ENCODE measurements at regions not wholly inside any gene's neighbourhood (a gene's known extent, or its start where the extent isn't known, plus 50 kb on each side); places are given as distances from the start of the nearest gene placed in this dataset.
"Not testable (repeated sequence)": the region's sequence is repeated elsewhere in the genome, so short reads cannot be mapped to it uniquely, and the experiment has no call there.

DNA sequence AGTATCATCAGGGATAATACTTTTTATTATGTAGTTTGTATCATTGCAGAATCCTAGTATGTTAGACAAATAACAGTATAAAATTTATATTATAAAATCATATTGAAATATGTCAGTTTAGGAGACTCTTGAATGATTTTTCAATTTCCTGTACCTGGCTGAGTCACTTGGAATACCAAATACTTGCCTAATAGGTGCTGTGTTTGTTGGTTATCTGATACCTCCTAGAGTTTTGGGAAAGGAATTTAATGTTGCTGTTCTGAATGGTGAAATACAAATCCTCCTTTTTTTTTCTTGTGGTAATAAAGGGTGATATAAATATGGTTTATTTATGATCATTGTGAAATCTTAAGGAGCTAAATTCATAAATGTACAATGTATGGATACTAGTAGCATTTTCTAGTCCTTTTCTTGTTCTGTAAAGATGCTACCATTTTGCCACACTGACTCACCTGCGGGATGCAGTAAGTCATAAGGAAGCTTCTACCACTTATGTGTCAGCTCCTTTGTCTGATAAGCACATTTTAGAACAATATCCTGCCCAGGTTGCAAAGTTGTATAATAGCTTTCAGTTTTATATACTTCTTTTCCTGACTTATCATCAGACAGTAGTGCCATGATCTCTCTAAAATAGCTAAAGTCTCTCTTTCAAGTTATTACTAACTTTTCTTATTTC lies 465.5 kb downstream of the XIRP2 start:
- no peak for DNase-seq (ENCODE audit: low spot score)

DNA sequence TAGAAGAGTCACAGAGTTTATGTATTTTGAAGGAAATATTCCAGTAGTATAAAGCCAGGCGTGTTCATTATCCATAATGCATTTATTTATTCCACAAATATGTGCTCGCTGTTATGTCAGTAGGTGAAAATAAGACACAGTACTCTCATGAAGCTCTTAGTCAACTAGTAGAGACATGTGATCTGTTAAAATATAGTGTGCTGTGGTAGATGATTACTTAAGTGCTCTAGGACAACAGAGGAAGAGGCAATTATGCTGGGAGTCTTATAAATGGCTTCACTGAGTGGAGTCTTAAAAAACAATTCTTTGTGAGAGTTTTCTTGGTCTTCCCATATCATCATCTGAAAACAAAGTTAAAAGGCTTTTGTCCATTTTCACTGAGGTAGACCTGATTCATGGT lies 457.3 kb downstream of the XIRP2 start:
- DNase-seq (ENCODE audit: low spot score): no peak

DNA sequence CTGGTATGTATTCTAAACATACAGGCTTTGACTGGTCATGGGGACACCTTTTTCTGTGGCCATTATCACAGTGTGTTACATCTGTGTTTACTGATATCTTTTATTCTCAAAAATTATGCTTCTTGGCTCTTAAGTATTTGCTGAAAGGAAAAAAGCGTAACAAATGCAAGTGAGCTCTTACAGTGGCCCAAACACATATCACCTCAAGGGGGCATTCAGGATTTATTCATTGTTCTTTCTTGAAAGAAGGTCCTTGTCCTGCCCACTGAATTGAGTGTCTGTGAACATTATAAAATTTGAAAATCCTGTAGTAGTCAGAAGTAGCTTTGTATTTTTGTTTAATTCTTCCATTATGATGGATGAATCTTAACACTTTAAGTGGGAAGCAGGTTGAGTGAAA lies 454.5 kb downstream of the XIRP2 start:
- DNase-seq (ENCODE audit: low spot score): no peak

DNA sequence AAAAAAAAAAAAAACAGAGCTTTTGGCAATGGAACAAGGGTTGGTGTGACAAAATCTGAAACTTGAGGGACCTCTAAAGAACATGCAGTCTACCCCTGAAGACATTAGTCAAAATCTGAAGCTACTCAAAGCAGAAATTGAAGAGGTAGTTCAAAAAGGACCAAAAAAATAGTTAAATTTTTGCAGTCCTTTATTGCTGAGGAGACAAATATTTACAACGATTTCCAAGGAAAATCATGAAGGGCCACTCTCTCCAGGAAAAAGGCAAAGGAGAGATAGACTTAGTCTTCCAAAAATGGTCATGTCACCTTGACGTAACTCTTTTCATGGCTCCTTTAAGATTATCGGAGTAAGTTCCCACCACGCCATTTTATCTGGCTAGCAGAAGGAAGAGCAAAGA lies 452.0 kb downstream of the XIRP2 start:
- DNase-seq (ENCODE audit: low spot score): no peak

DNA sequence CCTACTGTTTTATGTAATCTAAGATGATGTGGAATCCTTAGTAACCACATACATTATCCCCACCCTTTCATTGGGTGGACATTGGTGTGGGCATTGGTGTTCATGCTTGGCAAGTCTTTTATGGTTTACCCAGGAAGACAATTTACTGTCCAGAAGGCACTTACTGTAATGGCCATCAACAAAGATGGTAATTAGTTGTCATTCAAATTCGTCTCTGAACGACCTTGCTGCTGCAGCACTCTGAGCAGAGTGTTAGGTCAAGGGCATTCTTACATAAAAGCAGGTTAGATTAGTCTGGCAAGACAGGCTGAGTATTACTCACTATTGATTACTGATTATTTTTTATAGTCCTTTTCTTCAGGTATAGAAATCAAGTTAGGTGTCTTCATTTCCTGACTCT lies 447.9 kb downstream of the XIRP2 start:
- DNase-seq (ENCODE audit: low spot score): no peak

DNA sequence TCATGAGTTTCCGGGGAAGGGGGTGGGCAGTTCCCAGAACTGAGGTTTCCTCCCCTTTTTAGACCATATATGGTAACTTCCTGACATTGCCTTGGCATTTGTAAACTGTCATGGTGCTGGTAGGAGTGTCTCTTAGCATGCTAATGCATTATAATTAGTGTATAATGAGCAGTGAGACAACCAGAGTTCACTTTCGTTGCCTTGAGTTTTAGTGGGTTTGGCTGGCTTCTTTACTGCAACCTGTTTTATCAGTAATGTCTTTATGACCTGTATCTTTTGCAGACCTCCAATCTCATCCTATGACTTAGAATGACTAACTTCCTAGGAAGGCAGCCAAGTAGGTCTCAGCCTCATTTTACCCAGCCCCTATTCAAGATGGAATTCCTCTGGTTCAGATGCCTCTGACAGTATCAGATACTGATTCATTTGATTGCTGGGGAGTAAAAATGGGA lies 447.3 kb downstream of the XIRP2 start:
- DNase-seq (ENCODE audit: low spot score): no peak

DNA sequence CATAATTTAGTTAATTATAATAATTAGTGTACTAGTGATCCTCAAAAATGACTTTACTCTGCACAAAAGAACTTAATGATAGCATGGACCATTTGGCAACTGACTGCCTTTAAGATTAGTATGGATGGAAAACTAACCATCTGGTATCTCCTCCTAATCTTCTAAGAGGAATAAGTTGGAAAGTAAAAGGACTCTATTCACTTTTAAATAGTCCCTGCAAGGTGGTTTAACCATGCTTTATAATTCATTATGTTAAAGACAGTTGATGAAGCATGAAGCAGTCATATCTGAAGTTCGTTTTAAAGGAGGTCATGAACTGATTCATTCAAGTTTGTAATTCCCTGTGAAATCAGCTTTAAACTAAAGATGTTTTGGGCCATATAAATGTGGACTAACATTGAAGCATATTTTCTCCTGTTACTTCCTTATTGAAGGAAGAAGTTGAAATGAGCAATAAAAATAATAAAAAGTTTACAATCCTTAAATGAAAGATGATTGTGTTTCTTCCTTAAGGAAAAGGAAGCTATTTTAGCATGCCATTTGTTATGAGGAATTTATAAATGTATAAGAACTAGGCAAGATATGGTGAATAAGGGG lies 446.0 kb downstream of the XIRP2 start:
- DNase-seq (ENCODE audit: low spot score): no peak

DNA sequence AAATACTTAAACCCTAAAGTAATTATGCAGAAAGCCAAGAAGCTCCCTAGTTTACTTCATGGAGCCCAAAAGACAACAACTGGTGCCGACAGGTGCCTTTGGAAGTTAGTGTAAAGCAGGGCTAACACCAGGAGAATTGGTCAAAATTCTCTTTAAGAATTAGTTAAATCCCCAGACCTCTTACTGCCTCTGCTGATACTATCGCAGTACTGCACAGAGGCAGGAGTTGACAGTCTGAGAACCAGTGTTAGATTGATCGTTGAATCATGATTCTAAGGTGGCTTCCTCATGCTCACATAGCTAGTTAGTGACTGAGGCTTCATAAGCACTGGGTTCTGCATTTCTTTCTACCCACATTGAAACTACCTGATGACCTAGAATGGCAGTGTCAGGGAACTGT lies 445.0 kb downstream of the XIRP2 start:
- DNase-seq (ENCODE audit: low spot score): no peak

DNA sequence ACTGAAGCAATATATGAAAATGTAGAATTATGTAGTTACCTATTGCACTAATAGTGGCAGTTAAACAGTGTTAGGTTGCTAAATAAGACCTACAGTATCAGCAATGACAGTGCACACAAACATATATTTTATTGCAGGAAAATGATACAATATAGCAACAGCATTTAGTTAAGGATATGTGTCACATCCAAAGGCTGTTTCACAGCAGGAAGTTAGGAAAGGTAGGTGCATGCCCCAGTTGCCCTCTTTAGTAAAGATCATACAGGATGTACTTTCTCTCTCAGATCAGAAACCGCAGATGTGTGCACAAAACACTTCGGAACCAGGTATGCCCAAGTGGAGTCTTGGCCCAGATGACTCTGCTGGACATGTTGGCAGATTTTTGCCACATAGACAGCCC lies 444.1 kb downstream of the XIRP2 start:
- DNase-seq (ENCODE audit: low spot score): no peak

DNA sequence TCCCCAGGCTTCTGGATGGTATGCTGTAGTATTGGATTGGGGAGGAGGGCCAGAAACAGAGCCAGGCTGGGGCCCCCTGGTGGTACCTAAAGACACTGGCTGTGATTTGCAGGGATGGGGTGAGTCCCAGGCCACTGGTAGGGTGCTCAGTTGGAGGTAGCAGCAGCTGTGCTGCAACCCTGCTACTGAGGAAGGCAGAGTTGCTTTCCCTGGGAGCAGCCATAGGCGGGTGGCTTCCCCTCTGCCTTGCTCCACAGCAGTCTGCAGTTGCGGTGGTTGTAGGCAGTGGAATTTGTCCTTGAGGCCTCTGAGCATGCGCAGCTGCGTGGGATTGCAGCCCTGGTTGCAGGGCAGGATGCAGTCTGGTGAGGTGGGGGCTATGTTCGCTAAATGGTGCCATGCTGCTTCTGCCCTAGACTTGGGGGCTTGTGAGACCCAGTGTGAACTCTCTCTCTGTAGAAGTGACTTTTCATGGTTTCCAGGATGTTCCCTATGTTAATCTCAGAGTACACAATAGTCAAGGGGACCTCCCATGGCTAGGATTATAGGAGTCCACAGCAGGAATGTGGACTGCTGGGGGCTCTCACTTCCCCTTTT lies 443.5 kb downstream of the XIRP2 start:
- DNase-seq (ENCODE audit: low spot score): no peak

DNA sequence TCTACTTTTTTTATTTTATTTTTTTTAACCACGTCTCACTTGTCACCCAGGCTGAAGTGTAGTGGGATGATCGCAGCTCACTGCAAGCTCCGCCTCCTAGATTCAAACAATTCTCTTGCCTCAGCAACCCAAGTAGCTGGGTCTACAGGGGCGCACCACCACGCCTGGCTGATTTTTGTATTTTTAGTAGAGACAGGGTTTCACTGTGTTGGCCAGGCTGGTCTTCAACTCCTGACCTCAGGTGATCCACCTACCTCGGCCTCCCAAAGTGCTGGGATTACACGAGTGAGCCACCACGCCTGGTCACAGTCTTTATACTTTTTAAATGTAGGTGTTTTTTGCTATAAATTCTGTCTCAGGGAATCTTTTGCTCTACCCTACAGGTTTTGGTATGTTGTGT lies 440.5 kb downstream of the XIRP2 start:
- not testable (repeated sequence) for DNase-seq (ENCODE audit: low spot score)

DNA sequence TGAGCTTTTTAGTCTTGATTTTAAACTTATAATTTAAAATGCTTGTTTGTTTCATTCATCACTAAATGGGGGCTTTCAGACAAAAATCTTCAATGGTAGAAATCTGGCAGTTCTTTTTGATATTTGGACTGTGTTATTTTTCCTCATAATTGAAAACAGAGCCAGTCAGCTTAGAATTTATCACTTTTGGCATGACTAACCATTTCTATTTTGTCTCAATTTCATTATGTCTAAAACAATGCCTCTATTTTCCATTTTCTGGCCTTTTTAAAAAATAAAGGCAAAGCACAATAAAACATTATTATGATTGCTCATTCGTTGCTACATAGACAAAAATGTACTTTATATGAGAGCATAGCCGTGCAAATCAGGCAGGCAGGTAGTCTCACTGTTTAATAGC lies 434.5 kb downstream of the XIRP2 start:
- DNase-seq (ENCODE audit: low spot score): no peak

DNA sequence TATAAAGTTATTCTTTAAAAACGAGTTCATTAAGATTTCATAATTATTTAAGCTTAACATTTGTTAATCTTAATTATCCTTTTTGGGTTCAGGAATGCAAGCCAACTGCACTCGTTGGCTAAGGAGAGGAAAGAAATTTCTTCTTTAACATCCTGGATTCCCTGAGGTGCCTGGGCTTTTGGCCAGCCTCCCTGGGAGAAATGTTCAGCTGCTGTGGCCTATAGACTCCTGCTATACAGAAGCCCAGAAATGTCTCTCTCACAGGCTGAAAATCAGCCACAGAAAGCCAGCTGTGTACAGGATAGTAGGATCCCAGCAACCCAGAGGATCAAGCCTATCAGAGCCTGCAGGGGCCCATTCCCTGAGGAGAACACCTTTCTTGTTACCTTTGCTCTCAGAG lies 430.3 kb downstream of the XIRP2 start:
- DNase-seq (ENCODE audit: low spot score): no peak

DNA sequence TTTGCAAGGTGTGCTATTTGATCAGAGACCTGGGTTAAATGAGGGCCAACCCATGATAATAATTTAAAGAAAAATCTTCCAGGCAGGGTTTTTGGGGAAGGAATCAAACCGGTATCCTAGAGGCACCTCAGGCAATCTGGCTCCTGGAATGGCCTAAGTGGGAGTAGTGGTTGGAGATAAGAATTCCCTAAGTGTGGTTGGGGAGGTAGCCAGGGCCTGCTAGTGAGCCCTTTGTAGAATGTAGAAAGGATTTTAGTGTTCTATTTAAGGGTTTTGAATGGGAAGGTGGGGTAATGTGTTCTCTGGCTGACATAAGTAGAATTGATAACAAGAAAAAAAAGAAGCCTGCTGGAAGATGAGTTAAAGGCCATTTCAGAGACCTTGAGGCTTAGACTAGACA lies 422.2 kb downstream of the XIRP2 start:
- no peak for DNase-seq (ENCODE audit: low spot score)
